ENCODE measurements at regions not wholly inside any gene's neighbourhood (a gene's known extent, or its start where the extent isn't known, plus 50 kb on each side); places are given as distances from the start of the nearest gene placed in this dataset.

GRCh38 chr20:17871886-17872285, 96.7 kb downstream of the SNX5 start:
- Histone ChIP-seq H3K27ac (no peak overlapping the region), H3K4me3 (no peak overlapping the region), H3K27me3 (no peaks in the 10 kb centered on the region), H3K9me3 (no peaks in the 10 kb centered on the region), H3K36me3 (no peaks in the 10 kb centered on the region), H3K4me1 (ENCODE audit: insufficient read depth) (peaks cover 17% of the 10 kb centered on the region)
- peak in 1 of 5 donors; percentile 17 for DNase-seq
- WGBS, 3 donors = 66 to 76% (median 70%) methylated on average over 4 of the region's 4 CpGs
- TF ChIP-seq CTCF (IDR thresholded peaks at IDR 0.05) = no peak
- intact Hi-C loops (cut with DNase I) = loop anchor here in 1 of 4 donors (10.0 kb wide), 1 partner anchor 87 kb away; no protein-coding TSS in a partner anchor

- no peaks in the 10 kb centered on the region for H3K9me3 ChIP-seq
- no peaks in the 10 kb centered on the region for H3K27me3 ChIP-seq
- intact Hi-C loops (cut with DNase I) = loop anchor here in 1 of 4 donors (10.0 kb wide), 1 partner anchor 86 kb away; no protein-coding TSS in a partner anchor
- no peak for DNase-seq
- no peaks in the 10 kb centered on the region for H3K36me3 ChIP-seq
- 43 to 51% (median 44%) methylated on average over 2 of the region's 2 CpGs for WGBS, 3 donors
- H3K4me1 ChIP-seq (ENCODE audit: insufficient read depth) = peaks cover 17% of the 10 kb centered on the region
- H3K4me3 ChIP-seq = no peak overlapping the region
- no peak overlapping the region for H3K27ac ChIP-seq
- TF ChIP-seq POLR2A (IDR thresholded peaks at IDR 0.05) = no peak
- TF ChIP-seq EP300 (IDR thresholded peaks at IDR 0.05) = no peak
Observed at GRCh38 chr20:17871181-17871580, 97.4 kb downstream of the SNX5 start.

- intact Hi-C loops (cut with DNase I) = loop anchor here in 1 of 4 donors (10.0 kb wide), 1 partner anchor 85 kb away; no protein-coding TSS in a partner anchor
Observed at GRCh38 chr20:17870086-17870740, 98.4 kb downstream of the SNX5 start.

GRCh38 chr20:17869295-17869994, 99.1 kb downstream of the SNX5 start:
- no peak overlapping the region for H3K4me3 ChIP-seq
- intact Hi-C loops (cut with DNase I) = no loop called here
- 83 to 86% (median 86%) methylated on average over 12 of the region's 12 CpGs for WGBS, 3 donors
- no peaks in the 10 kb centered on the region for H3K27me3 ChIP-seq
- peak overlapping the region in 1 of 2 donors; percentile 67 for H3K27ac ChIP-seq
- H3K4me1 ChIP-seq (ENCODE audit: insufficient read depth) = peaks cover 8% of the 10 kb centered on the region
- no peak for TF ChIP-seq EP300 (IDR thresholded peaks at IDR 0.05)
- no peak for TF ChIP-seq CTCF (IDR thresholded peaks at IDR 0.05)
- no peak for TF ChIP-seq POLR2A (IDR thresholded peaks at IDR 0.05)
- H3K36me3 ChIP-seq = no peaks in the 10 kb centered on the region
- peak in 1 of 5 donors; percentile 19 for DNase-seq
- H3K9me3 ChIP-seq = no peaks in the 10 kb centered on the region

More at GRCh38 chr20:17870086-17870740, 98.4 kb downstream of the SNX5 start:
- TF ChIP-seq CTCF (IDR thresholded peaks at IDR 0.05) (no peak), EP300 (IDR thresholded peaks at IDR 0.05) (no peak), POLR2A (IDR thresholded peaks at IDR 0.05) (no peak)
- peak overlapping the region in 1 of 2 donors; percentile 67 for H3K27ac ChIP-seq
- peaks cover 11% of the 10 kb centered on the region for H3K4me1 ChIP-seq (ENCODE audit: insufficient read depth)
- no peaks in the 10 kb centered on the region for H3K9me3 ChIP-seq
- DNase-seq = peak; percentile 60 to 74 (median 62)
- H3K4me3 ChIP-seq = no peak overlapping the region
- H3K27me3 ChIP-seq = no peaks in the 10 kb centered on the region
- 13 to 18% (median 14%) methylated on average over 14 to 17 of the region's 17 CpGs for WGBS, 3 donors
- H3K36me3 ChIP-seq = no peaks in the 10 kb centered on the region
